ENCODE measurements at regions not wholly inside any gene's neighbourhood (a gene's known extent, or its start where the extent isn't known, plus 50 kb on each side); places are given as distances from the start of the nearest gene placed in this dataset.

DNA sequence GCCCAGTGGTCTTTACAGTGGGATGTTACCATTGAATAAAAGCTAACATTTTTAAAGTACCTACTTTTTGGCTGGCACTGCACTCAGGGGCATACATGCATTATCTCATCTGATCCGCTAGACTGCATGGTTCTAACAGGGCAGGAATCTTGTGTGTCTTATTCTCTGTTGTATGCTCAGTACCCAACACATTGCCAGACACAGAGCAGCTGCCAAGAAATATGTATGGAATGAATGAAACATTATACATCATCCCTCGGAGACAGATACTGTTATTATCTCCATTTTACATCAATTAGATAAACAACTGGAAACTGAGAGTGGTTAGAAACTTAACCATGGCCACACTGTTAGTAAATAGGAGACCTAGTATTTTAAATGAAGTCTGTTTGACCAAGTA, 74.1 kb upstream of the CDH11 start:
- peak; percentile 27 for DNase-seq
- in situ Hi-C loops (cut with MboI; ENCODE audit: low sequenced_read_pairs): no loop called here
- POLR2A ChIA-PET (ENCODE audit: unreplicated experiment): interaction anchor here (0.6 kb wide), 1 partner anchor 290 kb away, joined by 11 read pairs; no protein-coding TSS in a partner anchor

More for the DNA sequence above, 74.1 kb upstream of the CDH11 start:
- Histone ChIP-seq H2BK20ac (ENCODE audit: low read depth, low read length) (no peak overlapping the region), H3K18ac (ENCODE audit: low read depth, low read length) (no peak overlapping the region), H3K23ac (ENCODE audit: low read depth, low read length) (no peak overlapping the region), H4K5ac (ENCODE audit: low read depth, low read length) (no peak overlapping the region), H3K9me1 (ENCODE audit: insufficient read depth, low read length) (no peaks in the 10 kb centered on the region), H4K8ac (ENCODE audit: low read depth in 2 of 2, low read length in 2 of 2) (no peak overlapping the region), H4K91ac (ENCODE audit: insufficient read depth, low read depth, low read length) (no peak overlapping the region), H2AFZ (replicated peaks; ENCODE audit: low read length, poor library complexity) (no peak overlapping the region), H4K20me1 (ENCODE audit: insufficient read depth, low read length) (no peaks in the 10 kb centered on the region), H3K4me1 (ENCODE audit: control insufficient read depth, insufficient read depth, low read length) (peaks cover 3% of the 10 kb centered on the region), H3K9ac (ENCODE audit: low read depth, low read length) (no peak overlapping the region), H3K36me3 (ENCODE audit: control insufficient read depth, insufficient read depth, low read length) (no peaks in the 10 kb centered on the region), H3K4me3 (ENCODE audit: insufficient read depth, low read depth, low read length) (no peak overlapping the region), H3K9me3 (ENCODE audit: control insufficient read depth, insufficient read depth, low read length) (no peaks in the 10 kb centered on the region), H3K27me3 (ENCODE audit: control insufficient read depth, insufficient read depth, low read length) (no peaks in the 10 kb centered on the region; the same call in 1 of the 2 replicates), H2BK15ac (ENCODE audit: low read depth, low read length) (no peak overlapping the region), H3K4ac (ENCODE audit: low read depth, low read length) (no peak overlapping the region), H2AK9ac (replicated peaks; ENCODE audit: low read depth, low read length, poor library complexity) (no peak overlapping the region), H3K56ac (ENCODE audit: extremely low read depth, insufficient read depth, low read length) (no peak overlapping the region), H2BK5ac (ENCODE audit: low read depth, low read length, poor library complexity, severe bottlenecking) (no peak overlapping the region), H2BK120ac (ENCODE audit: low read depth, low read length) (no peak overlapping the region), H3K79me1 (ENCODE audit: low read depth in 1 of 2, low read length in 2 of 2) (no peaks in the 10 kb centered on the region), H3K27ac (ENCODE audit: insufficient read depth, low read length) (no peak overlapping the region), H2AK5ac (ENCODE audit: low read depth, low read length) (no peak overlapping the region), H3K14ac (replicated peaks; ENCODE audit: low read depth, low read length) (no peak overlapping the region), H3K4me2 (ENCODE audit: low read depth, low read length) (no peak overlapping the region)
- CTCF ChIA-PET: no interaction called here
- dilution Hi-C loops (cut with HindIII; ENCODE audit: low sequenced_read_pairs, unreplicated experiment): no loop called here
- no CpG with 5 or more reads among the region's 2 CpGs for WGBS, 2 experiments (ENCODE audit: extremely low coverage in 2 of 2, insufficient read length in 1 of 2)
- BruUV-seq (replicated peaks): no TSS peak
- TF ChIP-seq CEBPB (IDR thresholded peaks at IDR 0.05; ENCODE audit: low read depth, low read length) (no peak), MXI1 (IDR thresholded peaks at IDR 0.05; ENCODE audit: borderline replicate concordance, low read depth, low read length) (no peak)
- peak; percentile 85 for ATAC-seq (ENCODE audit: low read depth)
- intact Hi-C loops (cut with micrococcal nuclease): no loop called here
